MM.1S (cell line): ENCODE measurements at regions not wholly inside any gene's neighbourhood (a gene's known extent, or its start where the extent isn't known, plus 50 kb on each side); places are given as distances from the start of the nearest gene placed in this dataset.

Source experiments
- EZH2 ChIP-seq: fragments of 300-600 bp; sonication (generic); optimal IDR thresholded peaks from 2 replicates; pipeline ENCODE3; 2017; ENCODE audit warnings: low read depth, mild to moderate bottlenecking, antibody characterized with exemption, low read length, mixed read lengths
- TF ChIP-seq, protein P1 (sequence below): fragments of 300-600 bp; sonication (generic); IDR thresholded peaks from 2 replicates; pipeline ENCODE4 v1.5.1; 2016; ENCODE audit warnings: antibody characterized with exemption, low read length, mixed read lengths

DNA sequence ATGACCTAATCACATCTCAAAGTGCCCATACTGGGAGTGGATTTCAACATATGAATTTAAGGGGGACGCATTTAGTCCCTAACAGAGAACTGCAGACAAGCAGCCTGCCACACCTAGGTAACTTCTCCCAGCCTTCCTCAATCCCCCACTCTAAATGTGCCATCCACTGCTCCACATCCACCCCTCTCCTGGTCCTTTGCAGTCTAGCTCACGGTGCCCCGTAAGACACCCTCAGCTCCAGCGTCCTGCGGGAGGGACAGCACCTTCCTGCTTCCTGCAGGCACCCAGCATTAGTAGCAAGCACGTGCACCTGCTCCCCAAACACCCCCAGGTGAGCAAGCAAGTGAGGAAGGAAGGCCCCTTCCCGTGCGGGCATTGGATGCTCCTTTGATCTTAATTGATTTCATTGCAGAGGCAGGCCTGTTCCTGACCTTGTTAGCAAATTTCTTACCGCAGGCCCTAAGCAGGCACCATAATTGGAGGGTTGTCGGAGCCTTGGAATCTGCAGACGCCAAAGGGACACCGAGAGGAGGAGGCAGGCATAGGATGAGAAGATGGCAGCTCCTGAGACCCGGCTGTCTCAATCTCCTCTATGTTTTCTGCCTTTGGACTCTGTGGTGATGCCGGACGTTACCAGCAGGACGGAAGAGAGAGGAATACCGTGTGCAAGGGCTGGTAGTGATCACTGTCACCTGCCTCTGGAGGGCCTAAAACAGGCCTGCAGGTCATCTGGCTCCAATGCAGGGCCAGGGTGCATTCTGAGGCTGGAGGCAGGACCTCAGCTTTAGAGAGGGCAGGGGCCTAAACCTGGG is 75.8 kb upstream of the CHST15 start:
- TF ChIP-seq, protein P1, sequence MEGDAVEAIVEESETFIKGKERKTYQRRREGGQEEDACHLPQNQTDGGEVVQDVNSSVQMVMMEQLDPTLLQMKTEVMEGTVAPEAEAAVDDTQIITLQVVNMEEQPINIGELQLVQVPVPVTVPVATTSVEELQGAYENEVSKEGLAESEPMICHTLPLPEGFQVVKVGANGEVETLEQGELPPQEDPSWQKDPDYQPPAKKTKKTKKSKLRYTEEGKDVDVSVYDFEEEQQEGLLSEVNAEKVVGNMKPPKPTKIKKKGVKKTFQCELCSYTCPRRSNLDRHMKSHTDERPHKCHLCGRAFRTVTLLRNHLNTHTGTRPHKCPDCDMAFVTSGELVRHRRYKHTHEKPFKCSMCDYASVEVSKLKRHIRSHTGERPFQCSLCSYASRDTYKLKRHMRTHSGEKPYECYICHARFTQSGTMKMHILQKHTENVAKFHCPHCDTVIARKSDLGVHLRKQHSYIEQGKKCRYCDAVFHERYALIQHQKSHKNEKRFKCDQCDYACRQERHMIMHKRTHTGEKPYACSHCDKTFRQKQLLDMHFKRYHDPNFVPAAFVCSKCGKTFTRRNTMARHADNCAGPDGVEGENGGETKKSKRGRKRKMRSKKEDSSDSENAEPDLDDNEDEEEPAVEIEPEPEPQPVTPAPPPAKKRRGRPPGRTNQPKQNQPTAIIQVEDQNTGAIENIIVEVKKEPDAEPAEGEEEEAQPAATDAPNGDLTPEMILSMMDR, result no peak
- no peak for TF ChIP-seq EZH2
